SU-DHL-6 (cell line): ENCODE measurements at regions not wholly inside any gene's neighbourhood (a gene's known extent, or its start where the extent isn't known, plus 50 kb on each side); places are given as distances from the start of the nearest gene placed in this dataset.

Source experiments
- CTCF ChIP-seq: fragments of 200-600 bp; sonication (generic); IDR thresholded peaks from one replicate; pipeline ENCODE4 v1.5.1; 2017; ENCODE audit warnings: antibody characterized with exemption, mild to moderate bottlenecking, low read length, moderate library complexity; ENCODE audit not compliant: insufficient read depth, poor library complexity, severe bottlenecking
- EZH2phosphoT487 ChIP-seq: fragments of 200-600 bp; sonication (generic), shearing (Covaris generic); conservative IDR thresholded peaks from 2 replicates; pipeline ENCODE4 v1.6.1; 2018; ENCODE audit warnings: mild to moderate bottlenecking, antibody characterized with exemption, low read length, moderate library complexity, mixed read lengths

GRCh38 chr7:45259966-45260646, 102.5 kb downstream of the RAMP3 start:
- TF ChIP-seq CTCF (peak; percentile 99), EZH2phosphoT487 (no peak)
